ENCODE measurements at regions not wholly inside any gene's neighbourhood (a gene's known extent, or its start where the extent isn't known, plus 50 kb on each side); places are given as distances from the start of the nearest gene placed in this dataset.

DNA sequence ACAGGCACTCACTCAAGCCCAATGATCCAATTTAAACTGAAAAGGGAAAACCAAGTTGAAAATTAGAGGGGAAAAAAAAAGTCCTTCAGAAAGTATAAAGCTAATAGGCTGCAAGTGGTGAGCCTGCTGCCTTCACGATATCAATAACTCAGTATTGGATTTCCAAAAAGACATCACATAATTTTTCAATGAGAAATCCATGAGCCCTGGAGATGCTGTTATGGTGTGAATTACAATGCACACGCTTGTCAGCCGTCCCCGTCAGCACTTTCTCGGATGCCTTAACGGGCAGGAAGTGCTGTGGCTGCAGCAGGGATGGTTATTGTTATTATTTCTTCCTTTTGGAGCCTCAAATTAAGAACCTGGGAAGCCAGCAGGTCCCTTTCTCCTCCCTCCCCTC lies 138.5 kb downstream of the DHX35 start:
- TF ChIP-seq EZH2 (IDR thresholded peaks at IDR 0.05; ENCODE audit: insufficient read depth, poor library complexity, severe bottlenecking) (no peak), EZH2phosphoT487 (IDR thresholded peaks at IDR 0.05; ENCODE audit: insufficient read depth, low read depth) (no peak)
